ENCODE measurements at regions not wholly inside any gene's neighbourhood (a gene's known extent, or its start where the extent isn't known, plus 50 kb on each side); places are given as distances from the start of the nearest gene placed in this dataset.

- no peak for DNase-seq
Observed at GRCh38 chr6:167494698-167495435, 170.0 kb downstream of the TTLL2 start.

- no peak for DNase-seq
Observed at GRCh38 chr6:167495506-167496401, 170.9 kb downstream of the TTLL2 start.

GRCh38 chr6:167496707-167497106 is 171.8 kb downstream of the TTLL2 start:
- no peak for DNase-seq

- no peak for DNase-seq
Observed at GRCh38 chr6:167497428-167498056, 172.7 kb downstream of the TTLL2 start.

- DNase-seq = no peak
Observed at GRCh38 chr6:167499161-167499660, 174.3 kb downstream of the TTLL2 start.

- DNase-seq = no peak
Observed at GRCh38 chr6:167500961-167501360, 176.1 kb downstream of the TTLL2 start.

- DNase-seq = no peak
Observed at GRCh38 chr6:167501831-167502385, 177.0 kb downstream of the TTLL2 start.

- DNase-seq = no peak
Observed at GRCh38 chr6:167502471-167502870, 177.6 kb downstream of the TTLL2 start.

GRCh38 chr6:167504385-167504961 is 179.6 kb downstream of the TTLL2 start:
- no peak for DNase-seq

- no peak for DNase-seq
Observed at GRCh38 chr6:167505199-167505598, 180.3 kb downstream of the TTLL2 start.

GRCh38 chr6:167505782-167506181 is 180.9 kb downstream of the TTLL2 start:
- no peak for DNase-seq

- no peak for DNase-seq
Observed at GRCh38 chr6:167506443-167507301, 181.8 kb downstream of the TTLL2 start.

- DNase-seq = no peak
Observed at GRCh38 chr6:167507376-167507945, 182.6 kb downstream of the TTLL2 start.

GRCh38 chr6:167508919-167509852 is 184.3 kb downstream of the TTLL2 start:
- DNase-seq = no peak

GRCh38 chr6:167509853-167510220 is 185.0 kb downstream of the TTLL2 start:
- no peak for DNase-seq

- DNase-seq = no peak
Observed at GRCh38 chr6:167510648-167511047, 185.8 kb downstream of the TTLL2 start.

GRCh38 chr6:167512696-167513375 is 187.9 kb downstream of the TTLL2 start:
- no peak for DNase-seq

- no peak for DNase-seq
Observed at GRCh38 chr6:167513778-167514177, 188.9 kb downstream of the TTLL2 start.

GRCh38 chr6:167514524-167514923 is 189.6 kb downstream of the TTLL2 start:
- no peak for DNase-seq
